GM13977 (cell line): ENCODE measurements at regions not wholly inside any gene's neighbourhood (a gene's known extent, or its start where the extent isn't known, plus 50 kb on each side); places are given as distances from the start of the nearest gene placed in this dataset.

ENCODE experiments used
- DNase-seq: peaks from one replicate; pipeline ENCODE4 v3.0.0; 2012; ENCODE audit warnings: low spot score
- in situ Hi-C: fragments of 300-500 bp; cut with MboI; formaldehyde crosslinking; loops from one replicate; pipeline ENCODE4 v1.12.0; 2022; ENCODE audit warnings: low sequenced_read_pairs, low pct_unique_long_range_greater_than_20kb, mixed read lengths, inconsistent platforms; ENCODE audit not compliant: unreplicated experiment
- TF ChIP-seq, protein P1 (sequence below): IDR thresholded peaks from 2 replicates; pipeline ENCODE4 v1.5.1; 2012; ENCODE audit warnings: mild to moderate bottlenecking, control low read depth; ENCODE audit not compliant: insufficient read depth; ENCODE audit errors: extremely low read depth, missing control alignments

DNA sequence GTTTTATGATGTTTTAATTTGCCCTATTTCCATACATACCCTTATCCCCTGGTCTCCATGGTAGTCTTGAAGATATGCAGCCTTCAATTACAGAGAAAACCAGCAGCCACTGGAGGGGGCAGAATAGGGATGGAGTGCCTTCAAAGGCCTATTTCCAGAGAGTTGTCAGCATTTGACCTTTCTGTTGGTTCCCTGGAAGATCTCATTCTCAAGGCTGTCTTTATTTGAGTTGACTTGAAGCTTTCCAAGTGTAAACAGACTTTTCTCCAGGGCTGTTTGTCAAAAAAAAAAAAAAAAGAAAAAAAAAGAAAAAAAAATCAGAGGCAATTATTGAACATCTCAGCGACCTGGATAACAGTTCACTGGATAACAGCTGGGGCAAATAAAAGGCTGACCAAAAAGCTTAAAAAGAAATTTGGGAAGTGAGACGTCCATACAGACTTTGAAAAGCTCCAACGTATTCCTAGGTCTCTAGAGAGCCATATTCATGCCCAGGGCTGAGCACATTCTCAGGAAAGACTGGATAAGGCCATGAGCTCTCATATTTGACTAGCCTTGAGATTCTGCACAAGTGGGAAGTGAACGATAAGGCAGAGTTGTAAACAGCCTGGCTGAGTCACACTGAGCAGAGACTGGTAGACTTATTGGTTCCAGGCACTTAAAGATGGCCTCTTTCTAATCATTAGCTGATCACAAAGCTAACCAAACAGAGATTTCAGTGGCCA lies 126.6 kb downstream of the VAPA start:
- TF ChIP-seq, protein P1, sequence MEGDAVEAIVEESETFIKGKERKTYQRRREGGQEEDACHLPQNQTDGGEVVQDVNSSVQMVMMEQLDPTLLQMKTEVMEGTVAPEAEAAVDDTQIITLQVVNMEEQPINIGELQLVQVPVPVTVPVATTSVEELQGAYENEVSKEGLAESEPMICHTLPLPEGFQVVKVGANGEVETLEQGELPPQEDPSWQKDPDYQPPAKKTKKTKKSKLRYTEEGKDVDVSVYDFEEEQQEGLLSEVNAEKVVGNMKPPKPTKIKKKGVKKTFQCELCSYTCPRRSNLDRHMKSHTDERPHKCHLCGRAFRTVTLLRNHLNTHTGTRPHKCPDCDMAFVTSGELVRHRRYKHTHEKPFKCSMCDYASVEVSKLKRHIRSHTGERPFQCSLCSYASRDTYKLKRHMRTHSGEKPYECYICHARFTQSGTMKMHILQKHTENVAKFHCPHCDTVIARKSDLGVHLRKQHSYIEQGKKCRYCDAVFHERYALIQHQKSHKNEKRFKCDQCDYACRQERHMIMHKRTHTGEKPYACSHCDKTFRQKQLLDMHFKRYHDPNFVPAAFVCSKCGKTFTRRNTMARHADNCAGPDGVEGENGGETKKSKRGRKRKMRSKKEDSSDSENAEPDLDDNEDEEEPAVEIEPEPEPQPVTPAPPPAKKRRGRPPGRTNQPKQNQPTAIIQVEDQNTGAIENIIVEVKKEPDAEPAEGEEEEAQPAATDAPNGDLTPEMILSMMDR, result no peak
- DNase-seq, result no peak
- in situ Hi-C loops, result no loop called here

DNA sequence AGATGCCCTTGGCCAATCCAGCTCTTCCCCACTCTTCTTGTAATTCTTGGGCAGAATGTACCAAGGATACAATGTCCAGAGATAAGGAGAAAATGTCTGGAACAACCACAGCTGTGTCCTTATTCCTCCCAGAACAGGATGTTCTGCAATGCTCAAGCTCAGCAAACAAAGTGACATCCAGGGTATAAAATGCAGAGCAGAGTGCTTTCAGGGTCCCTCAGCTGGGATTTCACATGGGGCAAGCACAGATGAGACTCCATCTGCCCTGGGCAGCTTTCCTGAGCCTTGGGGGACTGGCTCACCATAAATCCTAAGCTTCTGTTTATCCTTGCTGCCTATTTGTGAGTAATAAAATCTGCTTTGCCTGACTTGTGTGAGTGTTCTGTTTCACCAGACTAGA lies 127.4 kb downstream of the VAPA start:
- TF ChIP-seq, protein P1, result no peak
- DNase-seq, result no peak
- in situ Hi-C loops, result no loop called here

DNA sequence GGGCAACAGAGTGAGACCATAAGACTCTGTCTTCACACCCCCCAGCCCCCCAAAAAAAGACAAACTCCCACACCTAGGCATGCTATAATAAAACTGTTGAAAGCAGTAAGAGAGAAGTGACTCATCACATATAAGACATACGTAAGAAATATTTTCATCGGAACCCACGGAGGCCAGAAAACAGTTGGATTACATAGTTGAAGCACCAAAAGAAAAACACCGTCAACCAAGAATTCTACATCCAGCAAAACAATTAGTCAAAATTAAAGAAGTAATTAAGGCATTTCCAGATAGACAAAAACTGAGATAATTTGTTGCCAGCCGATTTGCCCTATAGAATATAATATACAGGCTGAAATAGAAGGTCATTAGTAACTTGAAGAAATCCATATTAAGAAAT lies 128.7 kb downstream of the VAPA start:
- TF ChIP-seq, protein P1, result no peak
- in situ Hi-C loops, result no loop called here
- no peak for DNase-seq

DNA sequence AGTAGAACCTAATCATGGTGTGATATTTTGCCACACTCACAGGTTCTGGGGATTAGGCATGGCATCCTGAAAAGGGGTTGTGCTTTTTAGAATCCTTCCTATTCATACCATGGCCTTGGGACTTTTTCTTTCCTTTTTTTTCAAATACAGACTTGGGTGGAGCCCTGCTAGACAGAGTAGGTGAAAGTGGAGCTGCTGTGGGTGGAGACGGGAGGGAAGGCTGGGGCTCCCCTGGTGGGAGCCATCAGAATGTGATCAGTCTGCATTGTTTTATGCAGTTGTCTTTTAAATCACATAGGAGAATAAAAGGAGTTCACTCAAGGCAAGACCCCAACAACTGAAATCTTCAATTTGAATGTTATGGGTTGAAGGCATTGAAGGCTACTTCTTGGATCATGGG lies 130.2 kb downstream of the VAPA start:
- no peak for DNase-seq
- in situ Hi-C loops, result no loop called here
- TF ChIP-seq, protein P1, result no peak

DNA sequence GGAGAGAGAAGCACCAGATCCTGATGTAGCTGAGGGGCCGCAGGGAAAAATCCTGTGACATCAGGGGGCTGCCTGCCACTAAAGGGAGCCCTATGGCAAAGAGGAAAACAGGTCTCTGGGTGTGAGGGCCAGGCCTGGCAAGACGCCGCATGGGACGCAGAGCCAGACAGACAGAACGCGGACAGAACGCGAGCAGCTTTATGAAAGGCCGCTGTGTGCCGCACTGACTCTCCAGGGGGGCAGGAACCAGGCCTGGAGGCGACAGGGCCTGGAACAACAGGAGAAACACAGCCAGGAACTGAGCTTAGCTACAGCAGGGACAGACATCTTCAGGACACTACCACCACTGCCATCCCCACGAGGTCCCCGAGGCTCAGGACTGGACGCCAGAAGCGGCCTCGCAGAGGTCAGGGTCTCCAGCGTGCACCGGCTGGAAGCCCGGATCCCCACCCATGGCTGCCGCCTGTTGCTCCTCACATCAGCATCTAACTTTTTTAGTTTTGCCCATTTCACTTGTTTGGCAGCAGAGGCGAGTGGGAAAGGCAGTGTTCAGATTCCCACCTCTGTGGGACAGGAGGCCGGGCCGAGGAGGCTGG lies 131.6 kb downstream of the VAPA start:
- in situ Hi-C loops, result no loop called here
- TF ChIP-seq, protein P1, result no peak
- no peak for DNase-seq

DNA sequence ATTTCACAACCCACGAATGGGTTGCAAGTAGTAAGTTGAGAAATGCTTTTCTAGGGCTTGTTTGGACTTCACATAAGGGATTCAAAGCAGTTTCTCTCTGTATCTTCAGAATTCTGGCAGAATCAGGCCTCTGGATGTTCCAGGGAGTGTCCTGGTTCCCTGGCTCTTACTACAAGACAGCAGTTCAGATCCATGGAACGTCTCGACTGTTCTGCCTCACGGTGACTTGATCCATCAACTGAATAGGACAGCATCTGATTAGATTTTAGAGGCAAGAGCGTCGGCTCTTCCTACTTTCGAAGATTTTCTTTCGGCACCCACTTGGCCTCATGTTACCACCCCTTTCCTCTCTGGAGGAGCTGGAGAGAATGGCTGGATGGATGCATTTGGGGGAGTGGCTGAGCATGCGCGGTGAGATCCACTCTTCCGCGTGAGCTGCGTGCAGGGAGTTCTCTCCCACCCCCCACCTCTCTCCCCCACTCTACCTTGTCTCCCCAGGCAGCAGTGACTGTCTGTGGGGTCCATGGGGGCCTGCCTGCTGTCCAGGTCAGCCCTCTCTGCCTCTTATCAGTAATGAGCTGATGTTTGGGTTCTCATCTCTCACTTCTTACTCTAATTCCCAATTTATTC lies 132.5 kb downstream of the VAPA start:
- in situ Hi-C loops, result no loop called here
- TF ChIP-seq, protein P1, result no peak

More for the DNA sequence above, 132.5 kb downstream of the VAPA start:
- no peak for DNase-seq
